Neural cell (in vitro differentiated cells): ENCODE measurements at regions not wholly inside any gene's neighbourhood (a gene's known extent, or its start where the extent isn't known, plus 50 kb on each side); places are given as distances from the start of the nearest gene placed in this dataset.

Experiments used
- CTCF ChIP-seq: fragments of 450-650 bp; IDR thresholded peaks from 2 replicates; pipeline ENCODE4 v1.5.1; 2014; ENCODE audit warnings: antibody characterized with exemption, mild to moderate bottlenecking, moderate library complexity; ENCODE audit not compliant: poor library complexity, severe bottlenecking
- MXI1 ChIP-seq: fragments of 450-650 bp; conservative IDR thresholded peaks from 2 replicates; pipeline ENCODE4 v1.6.1; 2014; ENCODE audit warnings: antibody characterized with exemption, mild to moderate bottlenecking; ENCODE audit not compliant: poor library complexity, severe bottlenecking
- POLR2AphosphoS5 ChIP-seq: IDR thresholded peaks from 2 replicates; pipeline ENCODE4 v1.6.1; 2012
- REST ChIP-seq: IDR thresholded peaks from 2 replicates; pipeline ENCODE4 v1.6.1; 2012; ENCODE audit warnings: borderline replicate concordance
- SMC3 ChIP-seq: fragments of 450-650 bp; conservative IDR thresholded peaks from 2 replicates; pipeline ENCODE4 v1.6.1; 2014; ENCODE audit warnings: antibody characterized with exemption, mild to moderate bottlenecking, moderate library complexity; ENCODE audit not compliant: poor library complexity
- TAF1 ChIP-seq: IDR thresholded peaks from 2 replicates; pipeline ENCODE4 v1.6.1; 2012; ENCODE audit warnings: low read depth

- TF ChIP-seq CTCF (no peak), TAF1 (no peak), SMC3 (no peak), MXI1 (no peak), POLR2AphosphoS5 (no peak), REST (no peak)
These were observed 63.8 kb upstream of the PABPC3 start for GRCh38 chr13:25032160-25032559.
